Uterus (tissue), 3 donors: ENCODE measurements at regions not wholly inside any gene's neighbourhood (a gene's known extent, or its start where the extent isn't known, plus 50 kb on each side); places are given as distances from the start of the nearest gene placed in this dataset.

Source experiments
- DNase-seq, 2 donors: peaks; one replicate each; pipeline ENCODE4 v3.0.0-alpha.2; 2019 to 2020
- H3K27ac ChIP-seq, 2 donors: fragments of 200-600 bp; sonication (generic); 1 replicate in 1 of 2; 2 replicates in 1 of 2; pipeline ENCODE4 v1.5.1; 2016 to 2018
- H3K27me3 ChIP-seq, 2 donors: fragments of 200-600 bp; sonication (generic); one replicate each; pipeline ENCODE4 v1.5.1; 2018 to 2019; ENCODE audit warnings: control low read depth in 1 of 2
- H3K36me3 ChIP-seq, 2 donors: fragments of 200-600 bp; sonication (generic); one replicate each; pipeline ENCODE4 v1.5.1; 2019; ENCODE audit warnings: control low read depth in 1 of 2
- H3K4me1 ChIP-seq, 2 donors: fragments of 200-600 bp; sonication (generic); one replicate each; pipeline ENCODE4 v1.5.1; 2018 to 2019; ENCODE audit warnings: control low read depth in 1 of 2
- H3K4me3 ChIP-seq, 2 donors: fragments of 200-600 bp; sonication (generic); 1 replicate in 1 of 2; 2 replicates in 1 of 2; pipeline ENCODE4 v1.5.1; 2018 to 2019; ENCODE audit warnings: mild to moderate bottlenecking in 1 of 2
- H3K9me3 ChIP-seq, 2 donors: fragments of 200-600 bp; sonication (generic); one replicate each; pipeline ENCODE4 v1.5.1; 2019; ENCODE audit warnings: control low read depth in 1 of 2
- POLR2A ChIP-seq, 2 donors: fragments of 450-650 bp; IDR thresholded peaks; one replicate each; pipeline ENCODE4 v1.6.1; 2016; ENCODE audit warnings: antibody characterized with exemption in 2 of 2, mild to moderate bottlenecking in 1 of 2, moderate library complexity in 1 of 2
- intact Hi-C: fragments of 100-400 bp; cut with DNase I; formaldehyde crosslinking; loops from one replicate; pipeline ENCODE4 v1.15.1; 2023; ENCODE audit warnings: low total_unique reads
- TF ChIP-seq, protein P1 (sequence below), 4 experiments: fragments of 200-600 bp in 2 of 4; fragments of 450-650 bp in 2 of 4; sonication (generic) in 2 of 4; IDR thresholded peaks; one replicate each; pipeline ENCODE4 v1.5.1; 2016 to 2019; ENCODE audit warnings: antibody characterized with exemption in 4 of 4, mild to moderate bottlenecking in 2 of 4, moderate library complexity in 1 of 4
- donor health status: DM: yes; HTN: yes; CAD: no.

DNA sequence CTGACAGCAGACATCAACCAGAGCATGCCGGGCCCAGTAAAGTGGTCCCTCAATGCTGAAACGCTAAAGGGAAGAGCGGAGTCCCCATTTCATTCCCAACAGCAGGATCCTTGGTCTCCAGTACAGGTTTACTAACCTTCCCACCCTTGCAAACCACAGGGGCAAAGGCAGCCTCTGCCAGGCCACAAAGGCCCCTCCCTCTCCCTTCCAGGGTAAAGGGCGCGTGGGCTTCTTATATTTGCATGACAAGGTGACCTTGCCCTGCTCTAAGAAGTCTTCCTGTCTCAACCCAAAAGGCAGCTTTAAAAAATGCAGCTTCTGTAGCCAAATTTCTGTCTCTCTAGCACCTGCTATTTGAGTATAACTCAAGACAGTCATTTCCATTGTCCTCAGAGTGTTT lies 131.5 kb upstream of the PTCH1 start:
- Histone ChIP-seq H3K27ac (no peak overlapping the region), H3K36me3 (no peaks in the 10 kb centered on the region), H3K9me3 (no peaks in the 10 kb centered on the region), H3K27me3 (no peaks in the 10 kb centered on the region), H3K4me3 (no peak overlapping the region), H3K4me1 (no peaks in the 10 kb centered on the region)
- no peak for DNase-seq
- TF ChIP-seq, protein P1, sequence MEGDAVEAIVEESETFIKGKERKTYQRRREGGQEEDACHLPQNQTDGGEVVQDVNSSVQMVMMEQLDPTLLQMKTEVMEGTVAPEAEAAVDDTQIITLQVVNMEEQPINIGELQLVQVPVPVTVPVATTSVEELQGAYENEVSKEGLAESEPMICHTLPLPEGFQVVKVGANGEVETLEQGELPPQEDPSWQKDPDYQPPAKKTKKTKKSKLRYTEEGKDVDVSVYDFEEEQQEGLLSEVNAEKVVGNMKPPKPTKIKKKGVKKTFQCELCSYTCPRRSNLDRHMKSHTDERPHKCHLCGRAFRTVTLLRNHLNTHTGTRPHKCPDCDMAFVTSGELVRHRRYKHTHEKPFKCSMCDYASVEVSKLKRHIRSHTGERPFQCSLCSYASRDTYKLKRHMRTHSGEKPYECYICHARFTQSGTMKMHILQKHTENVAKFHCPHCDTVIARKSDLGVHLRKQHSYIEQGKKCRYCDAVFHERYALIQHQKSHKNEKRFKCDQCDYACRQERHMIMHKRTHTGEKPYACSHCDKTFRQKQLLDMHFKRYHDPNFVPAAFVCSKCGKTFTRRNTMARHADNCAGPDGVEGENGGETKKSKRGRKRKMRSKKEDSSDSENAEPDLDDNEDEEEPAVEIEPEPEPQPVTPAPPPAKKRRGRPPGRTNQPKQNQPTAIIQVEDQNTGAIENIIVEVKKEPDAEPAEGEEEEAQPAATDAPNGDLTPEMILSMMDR (IDR thresholded peaks at IDR 0.05): no peak
- no peak for TF ChIP-seq POLR2A (IDR thresholded peaks at IDR 0.05)
- intact Hi-C loops: no loop called here

DNA sequence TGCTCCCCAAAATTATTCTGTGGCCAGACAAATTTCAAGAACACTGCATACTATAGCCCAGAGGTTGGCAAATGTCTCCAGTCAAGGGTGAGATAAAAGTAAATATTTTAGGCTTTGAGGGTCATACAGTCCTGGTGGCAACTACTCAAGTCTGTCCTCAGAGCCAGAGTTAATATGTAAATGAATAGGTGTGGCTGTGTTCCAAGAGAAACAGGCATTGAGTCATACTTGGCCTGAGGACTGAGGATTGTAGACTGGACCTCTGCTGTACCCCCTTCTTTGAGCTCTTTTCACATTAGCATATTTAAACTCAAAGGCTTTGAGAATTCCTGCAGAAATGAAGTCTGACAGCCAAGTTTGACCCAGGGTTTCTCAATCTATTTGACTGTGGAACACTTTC lies 129.2 kb upstream of the PTCH1 start:
- Histone ChIP-seq H3K4me3 (no peak overlapping the region), H3K36me3 (no peaks in the 10 kb centered on the region), H3K9me3 (no peaks in the 10 kb centered on the region), H3K4me1 (no peaks in the 10 kb centered on the region), H3K27me3 (no peaks in the 10 kb centered on the region), H3K27ac (no peak overlapping the region)
- TF ChIP-seq, protein P1 (IDR thresholded peaks at IDR 0.05): no peak
- TF ChIP-seq POLR2A (IDR thresholded peaks at IDR 0.05): no peak
- no peak for DNase-seq
- intact Hi-C loops: no loop called here

DNA sequence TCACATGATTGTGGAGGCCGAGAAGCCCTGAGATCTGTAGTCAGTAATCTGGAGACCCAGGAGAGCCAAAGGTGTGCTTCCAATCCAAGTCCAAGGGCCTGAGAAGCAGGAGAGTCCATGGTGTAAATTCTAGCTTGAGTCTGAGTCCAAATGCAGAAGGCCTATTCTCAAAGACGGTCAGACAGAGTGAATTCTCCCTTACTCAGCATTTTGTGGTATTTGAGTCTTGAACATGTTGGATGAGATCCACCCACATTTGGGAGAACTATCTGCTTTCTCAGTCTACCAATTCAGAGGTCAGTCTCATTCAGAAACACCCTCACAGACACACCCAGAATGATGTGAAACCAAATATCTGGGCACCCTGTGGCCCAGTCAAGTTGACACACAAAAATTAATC lies 128.8 kb upstream of the PTCH1 start:
- Histone ChIP-seq H3K4me3 (no peak overlapping the region), H3K9me3 (no peaks in the 10 kb centered on the region), H3K27ac (no peak overlapping the region), H3K36me3 (no peaks in the 10 kb centered on the region), H3K4me1 (no peaks in the 10 kb centered on the region), H3K27me3 (no peaks in the 10 kb centered on the region)
- TF ChIP-seq, protein P1 (IDR thresholded peaks at IDR 0.05): no peak
- no peak for TF ChIP-seq POLR2A (IDR thresholded peaks at IDR 0.05)
- intact Hi-C loops: no loop called here
- DNase-seq: no peak

DNA sequence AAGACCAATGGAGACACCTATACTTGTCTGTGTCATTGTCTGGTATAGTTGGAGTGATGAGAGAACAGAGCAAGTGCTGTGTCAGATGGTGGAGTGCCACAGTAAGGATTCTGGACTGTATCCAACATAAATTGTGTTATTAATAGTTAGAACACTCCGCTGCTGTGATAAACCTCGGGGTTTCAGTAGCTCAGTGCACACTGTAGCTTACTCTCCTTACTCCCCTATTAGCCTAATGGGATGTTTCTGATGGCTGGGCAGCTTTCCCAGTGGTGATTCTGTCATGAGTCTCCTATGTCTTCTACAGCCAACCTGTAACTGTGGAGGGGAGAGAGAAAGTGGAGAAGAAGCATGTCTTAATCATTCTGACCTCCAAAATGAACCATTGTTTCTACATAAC lies 127.6 kb upstream of the PTCH1 start:
- Histone ChIP-seq H3K36me3 (no peaks in the 10 kb centered on the region), H3K27me3 (no peaks in the 10 kb centered on the region), H3K27ac (no peak overlapping the region), H3K9me3 (no peaks in the 10 kb centered on the region), H3K4me1 (no peaks in the 10 kb centered on the region), H3K4me3 (no peak overlapping the region)
- no peak for DNase-seq
- intact Hi-C loops: no loop called here
- TF ChIP-seq POLR2A (IDR thresholded peaks at IDR 0.05): no peak
- TF ChIP-seq, protein P1 (IDR thresholded peaks at IDR 0.05): no peak

DNA sequence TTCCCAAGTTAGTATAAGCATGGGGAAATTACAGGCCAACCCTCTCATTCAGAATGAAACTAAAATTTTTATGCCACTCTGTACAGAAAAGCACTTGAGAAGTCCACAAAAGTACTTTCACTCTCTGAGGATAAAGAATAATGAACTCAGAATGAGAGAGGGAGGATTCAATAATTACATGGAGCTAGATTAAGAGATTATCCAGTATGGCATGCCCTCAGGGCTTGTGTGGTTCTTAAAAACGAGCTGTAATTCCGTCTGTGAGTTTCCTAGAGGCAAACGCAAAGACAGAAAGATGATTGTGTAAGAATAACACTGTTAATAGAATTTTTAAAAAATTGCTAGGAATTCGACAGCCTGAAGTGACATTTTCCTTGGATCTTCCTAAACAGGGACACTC lies 126.8 kb upstream of the PTCH1 start:
- no peak for TF ChIP-seq POLR2A (IDR thresholded peaks at IDR 0.05)
- TF ChIP-seq, protein P1 (IDR thresholded peaks at IDR 0.05): no peak
- H3K36me3 ChIP-seq: no peaks in the 10 kb centered on the region
- no peaks in the 10 kb centered on the region for H3K9me3 ChIP-seq
- no peak overlapping the region for H3K27ac ChIP-seq
- no peaks in the 10 kb centered on the region for H3K27me3 ChIP-seq
- no peak overlapping the region for H3K4me3 ChIP-seq
- intact Hi-C loops: no loop called here
- no peaks in the 10 kb centered on the region for H3K4me1 ChIP-seq
- DNase-seq: no peak
